Fibroblast of villous mesenchyme (primary cell): ENCODE measurements at regions not wholly inside any gene's neighbourhood (a gene's known extent, or its start where the extent isn't known, plus 50 kb on each side); places are given as distances from the start of the nearest gene placed in this dataset.

Experiments used
- DNase-seq: peaks from one replicate; pipeline ENCODE4 v3.0.0-alpha.2; 2010; ENCODE audit warnings: low read depth
- H3K4me3 ChIP-seq: 2 replicates; pipeline ENCODE4 v1.5.1; 2011; ENCODE audit warnings: low read depth, mild to moderate bottlenecking, low read length
- CTCF ChIP-seq: IDR thresholded peaks from 2 replicates; pipeline ENCODE4 v1.5.1; 2012; ENCODE audit warnings: low read depth, mild to moderate bottlenecking, low read length; ENCODE audit not compliant: insufficient read depth

GRCh38 chr6:25083784-25084507 lies 148.2 kb upstream of the RIPOR2 start:
- TF ChIP-seq CTCF: no peak
- DNase-seq: no peak
- no peak overlapping the region for H3K4me3 ChIP-seq

- no peak for DNase-seq
- no peak for TF ChIP-seq CTCF
- H3K4me3 ChIP-seq: no peak overlapping the region
Measured at GRCh38 chr6:25084508-25084833, 148.7 kb upstream of the RIPOR2 start.

- no peak for DNase-seq
- no peak for TF ChIP-seq CTCF
- no peak overlapping the region for H3K4me3 ChIP-seq
Measured at GRCh38 chr6:25085756-25086155, 150.0 kb upstream of the RIPOR2 start.

- H3K4me3 ChIP-seq: no peak overlapping the region
- DNase-seq: no peak
- TF ChIP-seq CTCF: no peak
Measured at GRCh38 chr6:25086500-25087091, 150.8 kb upstream of the RIPOR2 start.

GRCh38 chr6:25088513-25088912 lies 152.8 kb upstream of the RIPOR2 start:
- TF ChIP-seq CTCF: no peak
- peak; percentile 10 for DNase-seq
- H3K4me3 ChIP-seq: no peak overlapping the region

DNA sequence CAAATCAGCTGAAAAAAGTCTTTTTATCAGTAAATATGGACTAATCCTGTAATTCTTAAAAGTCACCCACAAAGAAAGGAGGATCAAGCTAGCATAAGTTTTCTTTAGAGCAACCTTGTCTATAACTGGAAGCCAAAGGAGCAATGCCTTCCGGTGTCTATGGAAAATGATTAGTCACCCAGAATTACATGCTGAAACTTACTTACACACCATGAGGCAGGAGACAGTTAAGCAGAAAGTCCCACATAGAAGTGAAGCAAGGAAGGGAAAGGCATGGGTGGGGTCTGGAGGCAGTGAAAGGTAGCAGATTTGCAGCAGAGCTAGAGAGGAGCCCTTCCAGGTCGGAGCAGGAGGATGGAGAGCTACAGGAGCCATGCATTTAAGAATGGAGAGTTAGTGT lies 153.7 kb upstream of the RIPOR2 start:
- DNase-seq: no peak
- TF ChIP-seq CTCF: no peak

DNA sequence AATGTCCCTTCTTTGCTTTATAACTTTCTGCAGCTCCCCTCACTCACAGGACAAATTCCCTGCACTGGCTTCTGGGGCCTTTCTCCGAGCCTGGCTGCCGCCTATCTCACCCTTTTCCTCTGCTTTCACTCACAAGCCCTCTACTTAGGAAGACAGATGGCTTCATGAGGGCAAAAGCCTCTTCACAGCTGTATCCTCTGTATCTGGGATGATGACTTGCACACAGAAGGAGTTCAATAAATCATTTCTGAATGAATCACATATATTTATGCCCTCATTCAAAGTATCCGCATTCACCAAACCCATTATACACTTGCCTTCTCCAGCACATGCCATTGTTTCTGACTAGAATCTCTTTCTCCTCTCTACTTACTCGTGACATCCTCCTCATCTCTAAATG lies 159.0 kb upstream of the RIPOR2 start:
- DNase-seq: no peak
- TF ChIP-seq CTCF: no peak
- H3K4me3 ChIP-seq: no peak overlapping the region

More for the DNA sequence above, 153.7 kb upstream of the RIPOR2 start:
- H3K4me3 ChIP-seq: no peak overlapping the region
